AML-193 (cell line): ENCODE measurements at regions not wholly inside any gene's neighbourhood (a gene's known extent, or its start where the extent isn't known, plus 50 kb on each side); places are given as distances from the start of the nearest gene placed in this dataset.
"Not testable (repeated sequence)": the region's sequence is repeated elsewhere in the genome, so short reads cannot be mapped to it uniquely, and the experiment has no call there.

Experiments
- DNase-seq, 2 experiments: peaks; one replicate each; lab custom pipeline; 2025; lab: John Stamatoyannopoulos, UW

- no peak for DNase-seq
These were observed 953.2 kb upstream of the FAM98A start for GRCh38 chr2:34552337-34552736.

- DNase-seq = no peak
These were observed 950.7 kb upstream of the FAM98A start for GRCh38 chr2:34549710-34550345.

DNA sequence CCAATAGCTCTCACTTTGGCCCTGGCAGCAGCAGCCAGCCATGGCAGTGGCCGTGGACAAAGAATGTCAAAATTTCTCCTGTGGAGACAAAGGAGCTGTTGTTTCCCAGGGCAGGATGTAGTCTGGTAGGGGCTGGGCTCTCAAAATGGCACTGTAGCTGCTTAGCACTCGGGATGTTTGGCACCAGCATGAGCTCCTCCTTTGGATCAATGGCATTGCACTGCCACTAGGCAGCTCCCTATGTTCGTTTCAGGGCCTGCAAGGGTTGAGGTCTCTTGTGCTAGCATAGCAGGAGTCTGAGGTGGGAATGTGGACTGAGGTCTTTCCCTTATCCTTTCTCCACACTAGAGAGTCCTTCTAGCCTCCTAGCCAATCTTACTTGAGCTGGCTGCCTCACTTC, 948.8 kb upstream of the FAM98A start:
- DNase-seq = no peak

DNA sequence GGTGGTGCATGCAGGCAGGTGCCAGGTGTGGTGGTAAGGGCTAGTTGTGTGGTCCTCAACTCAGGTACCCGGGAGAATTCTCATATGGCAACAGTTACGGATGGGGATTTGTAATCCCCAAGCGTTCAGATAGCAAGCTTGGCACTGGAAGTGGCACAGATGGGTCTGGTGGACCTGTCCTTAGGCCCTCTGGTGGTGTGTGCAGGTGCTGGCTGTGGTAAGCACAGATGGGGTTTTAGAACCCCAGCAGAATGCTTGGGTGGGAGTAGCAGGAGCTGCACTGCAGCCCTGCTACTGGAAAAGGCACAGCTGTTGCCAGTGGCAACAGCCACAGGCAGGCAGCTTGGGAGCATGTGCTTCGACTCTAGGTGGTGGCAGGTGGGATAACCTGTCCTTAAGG, 948.2 kb upstream of the FAM98A start:
- no peak for DNase-seq

- DNase-seq = no peak
These were observed 946.5 kb upstream of the FAM98A start for GRCh38 chr2:34545486-34546136.

GRCh38 chr2:34534761-34535160, 935.7 kb upstream of the FAM98A start:
- no peak for DNase-seq

DNA sequence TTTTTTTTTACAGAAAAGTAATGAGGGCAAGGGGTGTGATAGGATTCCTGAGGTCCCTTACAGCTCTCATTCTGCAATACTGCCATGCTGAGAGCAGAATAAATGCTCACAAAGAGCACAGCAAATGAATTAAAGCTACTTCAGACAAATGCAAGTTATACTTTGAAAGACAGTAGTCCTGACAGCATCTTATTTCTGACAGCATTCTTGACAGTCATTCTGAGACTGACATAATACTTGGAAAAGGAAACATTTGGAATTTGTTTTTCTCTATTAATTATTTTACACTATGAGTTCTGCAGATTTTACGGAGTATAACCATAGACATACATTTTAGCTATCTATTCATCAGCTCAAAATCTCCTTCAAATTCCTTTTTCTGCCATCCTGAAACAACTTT, 935.2 kb upstream of the FAM98A start:
- DNase-seq = no peak

DNA sequence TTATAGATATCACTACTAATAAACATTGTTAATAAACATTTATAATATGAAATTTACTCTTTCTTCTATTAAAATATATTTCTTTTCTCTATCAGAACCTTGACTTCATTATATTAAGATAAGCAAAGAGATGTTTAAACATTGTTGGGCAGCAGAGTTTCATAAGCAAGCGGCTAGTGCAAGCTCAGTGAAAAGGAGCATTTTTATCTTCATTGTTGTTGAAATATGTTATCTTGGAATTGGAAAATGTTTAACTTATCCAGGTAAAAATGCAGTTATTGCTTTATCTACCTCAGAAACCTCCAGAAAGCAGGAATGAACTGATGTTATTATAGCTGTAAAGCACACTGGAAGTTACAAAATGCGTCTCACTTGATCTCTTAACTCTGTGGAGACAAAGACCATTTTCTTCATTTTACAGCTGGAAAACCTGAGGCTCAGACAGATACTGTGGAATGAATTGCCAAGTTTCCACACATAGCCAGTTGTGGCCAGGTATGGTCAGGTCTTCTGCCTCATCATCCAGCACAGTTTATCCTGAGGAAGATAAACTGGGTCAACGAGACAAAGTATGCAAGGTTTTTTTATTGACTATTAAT, 934.6 kb upstream of the FAM98A start:
- no peak for DNase-seq

DNA sequence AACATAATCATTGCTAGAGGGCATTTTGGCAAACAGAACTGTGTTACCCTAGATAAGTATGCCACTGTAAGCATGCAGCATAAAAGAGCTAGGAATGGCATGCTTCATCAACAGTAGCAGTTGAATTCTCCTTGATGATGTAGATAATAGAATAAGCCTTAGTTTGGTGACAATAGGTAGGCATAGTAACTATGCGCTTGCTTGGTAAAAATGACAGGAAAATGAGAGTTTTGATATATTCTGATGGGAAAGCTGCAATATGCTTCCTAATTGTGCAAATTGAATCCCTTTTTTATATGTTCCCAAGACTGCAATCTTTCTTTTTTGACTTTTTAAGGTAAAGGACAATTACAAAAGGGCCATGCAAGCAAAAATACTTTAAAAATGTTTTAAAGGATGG, 930.9 kb upstream of the FAM98A start:
- DNase-seq = no peak

GRCh38 chr2:34523958-34524514, 924.9 kb upstream of the FAM98A start:
- no peak for DNase-seq

GRCh38 chr2:34519659-34520058, 920.6 kb upstream of the FAM98A start:
- DNase-seq = no peak

GRCh38 chr2:34498561-34498960, 899.5 kb upstream of the FAM98A start:
- DNase-seq = no peak

DNA sequence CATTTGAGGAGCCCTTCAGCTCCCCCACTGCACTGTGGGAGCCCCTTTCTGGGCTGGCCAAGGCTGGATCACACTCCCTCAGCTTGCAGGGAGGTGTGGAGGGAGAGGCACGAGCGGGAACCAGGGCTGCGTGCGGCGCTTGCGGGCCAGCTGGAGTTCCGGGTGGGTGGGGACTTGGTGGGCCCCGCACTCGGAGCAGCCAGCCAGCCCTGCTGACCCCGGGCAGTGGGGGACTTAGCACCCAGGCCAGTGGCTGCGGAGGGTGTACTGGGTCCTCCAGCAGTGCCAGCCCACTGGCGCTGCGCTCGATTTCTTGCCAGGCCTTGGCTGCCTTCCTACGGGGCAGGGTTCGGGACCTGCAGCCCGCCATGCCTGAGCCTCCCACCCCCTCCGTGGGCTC, 895.1 kb upstream of the FAM98A start:
- not testable (repeated sequence) for DNase-seq

- no peak for DNase-seq
These were observed 893.7 kb upstream of the FAM98A start for GRCh38 chr2:34492561-34493455.

GRCh38 chr2:34486965-34487364, 887.9 kb upstream of the FAM98A start:
- DNase-seq = no peak

- DNase-seq = no peak
These were observed 882.4 kb upstream of the FAM98A start for GRCh38 chr2:34481542-34481941.

DNA sequence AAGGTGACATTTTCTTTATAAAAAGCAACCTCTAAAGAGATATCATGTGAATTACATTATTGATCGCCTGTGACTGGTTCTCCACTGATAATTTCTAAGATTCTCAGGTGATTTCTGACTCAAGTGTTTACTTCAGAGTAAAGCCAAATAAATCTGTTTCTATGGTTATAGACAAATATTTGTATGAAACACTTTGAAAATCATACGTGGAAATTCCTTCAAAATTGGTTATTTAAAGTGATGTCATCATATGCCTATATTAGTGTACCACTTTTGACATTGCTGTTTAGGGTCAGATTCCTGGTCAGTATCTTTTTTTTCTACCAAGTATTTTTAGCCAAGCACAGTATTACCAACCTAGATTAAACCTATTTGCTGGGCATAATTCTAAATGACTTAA, 881.3 kb upstream of the FAM98A start:
- no peak for DNase-seq

- no peak for DNase-seq
These were observed 876.1 kb upstream of the FAM98A start for GRCh38 chr2:34475156-34475555.

DNA sequence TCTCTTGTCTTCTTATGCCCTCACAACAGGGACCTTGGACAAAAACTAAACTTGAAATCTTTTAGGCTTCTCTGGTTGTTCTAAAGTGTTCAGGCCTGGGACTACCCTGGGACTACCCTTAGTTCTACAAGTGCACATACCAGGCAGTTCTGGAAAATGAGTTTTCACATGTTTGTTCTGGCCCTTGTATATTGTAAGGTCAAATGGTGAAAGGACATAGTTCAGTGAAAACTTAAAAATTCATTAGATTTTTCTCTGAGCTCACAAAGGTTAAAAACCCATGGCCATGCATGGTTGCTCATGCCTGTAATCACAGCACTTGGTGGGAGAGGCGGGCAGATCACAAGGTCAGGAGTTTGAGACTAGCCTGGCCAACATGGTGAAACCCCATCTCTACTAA, 875.5 kb upstream of the FAM98A start:
- DNase-seq = no peak

DNA sequence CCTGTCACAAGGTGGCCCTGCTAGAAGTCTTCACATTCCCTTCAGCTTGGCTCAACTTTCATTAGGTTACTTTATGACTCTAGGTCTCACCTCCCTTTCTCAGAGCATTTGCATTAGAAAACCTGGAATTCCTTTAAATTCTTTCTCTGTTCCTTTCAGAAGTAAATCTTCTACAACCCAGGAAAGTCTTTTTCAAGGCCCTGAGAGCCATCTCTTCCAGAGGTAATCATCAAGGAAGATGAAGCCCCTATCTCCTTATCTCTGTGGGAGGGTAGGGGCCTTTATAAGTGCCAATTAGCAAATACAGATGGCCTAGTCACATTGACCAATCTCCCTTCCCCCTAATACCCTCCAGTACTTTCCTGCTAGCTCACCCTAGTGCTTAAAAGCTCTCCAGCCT, 848.0 kb upstream of the FAM98A start:
- no peak for DNase-seq

- no peak for DNase-seq
These were observed 824.2 kb upstream of the FAM98A start for GRCh38 chr2:34423301-34423700.

DNA sequence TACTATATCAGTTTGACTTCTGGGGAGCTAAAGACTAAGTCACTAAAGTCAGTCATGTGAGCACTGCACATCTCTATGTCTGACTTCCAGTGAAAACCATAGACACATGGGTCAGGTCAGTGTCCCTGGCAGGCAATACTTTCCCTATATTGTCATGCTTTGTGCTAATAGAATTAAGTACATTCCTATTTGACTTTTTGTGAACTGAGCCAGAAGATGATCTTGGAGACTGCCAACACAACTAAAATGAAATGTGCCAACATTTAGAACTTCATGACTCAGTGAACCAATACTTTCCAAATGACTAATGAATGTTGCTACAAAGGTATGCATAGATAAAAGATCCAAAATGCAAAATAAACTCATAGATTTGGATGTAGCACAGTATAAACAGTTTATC, 820.8 kb upstream of the FAM98A start:
- no peak for DNase-seq
